OCI-LY7 (cell line): ENCODE measurements at regions not wholly inside any gene's neighbourhood (a gene's known extent, or its start where the extent isn't known, plus 50 kb on each side); places are given as distances from the start of the nearest gene placed in this dataset.

Source experiments
- BruUV-seq: library from RNA; stranded (reverse); fragments of 400-500 nt; replicated peaks from 2 replicates; lab custom pipeline; 2021; lab: Mats Ljungman, UMichigan
- CTCF ChIA-PET: fragments of 300-600 bp; sonication (Branson Sonifier 250); formaldehyde crosslinking; loops from one replicate; lab custom pipeline; 2022; ENCODE audit warnings: antibody characterized with exemption; ENCODE audit not compliant: unreplicated experiment; lab: Charles Lee
- POLR2A ChIA-PET: fragments of 300-600 bp; sonication (Branson Sonifier 250); formaldehyde crosslinking; loops from one replicate; lab custom pipeline; 2022; ENCODE audit warnings: antibody characterized with exemption; lab: Charles Lee
- DNase-seq: peaks from one replicate; pipeline ENCODE4 v3.0.0-alpha.2; 2015; ENCODE audit warnings: low spot score
- H2AFZ ChIP-seq: fragments of 200-600 bp; sonication (generic), shearing (Covaris generic); 2 replicates; pipeline ENCODE4 v1.6.1; 2014; ENCODE audit warnings: mild to moderate bottlenecking, antibody characterized with exemption, low read length, moderate library complexity
- H3K27ac ChIP-seq: fragments of 200-600 bp; sonication (generic); 2 replicates; pipeline ENCODE4 v1.5.1; 2014; ENCODE audit warnings: mixed run types, low read depth, mild to moderate bottlenecking, moderate library complexity, low read length, inconsistent platforms; ENCODE audit not compliant: poor library complexity, severe bottlenecking
- H3K36me3 ChIP-seq: fragments of 200-600 bp; sonication (generic); 2 replicates; pipeline ENCODE4 v1.6.1; 2014; ENCODE audit warnings: mild to moderate bottlenecking, antibody characterized with exemption, low read length, moderate library complexity, mixed read lengths; ENCODE audit not compliant: insufficient read depth
- H3K4me1 ChIP-seq: fragments of 200-600 bp; sonication (generic); 2 replicates; pipeline ENCODE4 v1.5.1; 2014; ENCODE audit warnings: mild to moderate bottlenecking, low read length; ENCODE audit not compliant: insufficient read depth, poor library complexity, severe bottlenecking
- H3K4me2 ChIP-seq: fragments of 200-600 bp; sonication (generic); 2 replicates; pipeline ENCODE4 v1.6.1; 2014; ENCODE audit warnings: mild to moderate bottlenecking, low read length
- H3K4me3 ChIP-seq: fragments of 200-600 bp; sonication (generic); 2 replicates; pipeline ENCODE4 v1.5.1; 2014; ENCODE audit warnings: mild to moderate bottlenecking, low read depth, low read length; ENCODE audit not compliant: poor library complexity, severe bottlenecking
- H3K79me2 ChIP-seq: fragments of 200-600 bp; sonication (generic); 2 replicates; pipeline ENCODE4 v1.6.1; 2016; ENCODE audit warnings: low read depth, mild to moderate bottlenecking, low read length, moderate library complexity, mixed read lengths; ENCODE audit not compliant: insufficient read depth
- H3K9me2 ChIP-seq: fragments of 200-600 bp; sonication (generic); 2 replicates; pipeline ENCODE4 v1.6.1; 2016; ENCODE audit warnings: mild to moderate bottlenecking, low read length, mixed read lengths; ENCODE audit not compliant: insufficient read depth
- H3K9me3 ChIP-seq: fragments of 200-600 bp; sonication (generic); 2 replicates; pipeline ENCODE4 v1.6.1; 2014; ENCODE audit warnings: mild to moderate bottlenecking, mixed run types, low read length, mixed read lengths
- H4K20me1 ChIP-seq: fragments of 200-600 bp; sonication (generic); 2 replicates; pipeline ENCODE4 v1.6.1; 2014; ENCODE audit warnings: mild to moderate bottlenecking, antibody characterized with exemption, low read length, moderate library complexity, mixed read lengths; ENCODE audit not compliant: insufficient read depth
- CTCF ChIP-seq: fragments of 200-600 bp; sonication (generic); conservative IDR thresholded peaks from 2 replicates; pipeline ENCODE4 v1.5.1; 2014; ENCODE audit warnings: mild to moderate bottlenecking, antibody characterized with exemption, low read length, moderate library complexity, mixed read lengths
- EZH2phosphoT487 ChIP-seq: fragments of 200-600 bp; sonication (generic); IDR thresholded peaks from 2 replicates; pipeline ENCODE4 v1.6.1; 2018; ENCODE audit warnings: low read depth, borderline replicate concordance, mild to moderate bottlenecking, mixed run types, antibody characterized with exemption, low read length, moderate library complexity, mixed read lengths
- intact Hi-C: fragments of 100-400 bp; cut with micrococcal nuclease; formaldehyde crosslinking; loops from one replicate; pipeline ENCODE4 v1.10.0; 2022; ENCODE audit not compliant: unreplicated experiment

GRCh38 chr6:45743028-45743615, 272.5 kb downstream of the CLIC5 start:
- CTCF ChIA-PET, result interaction anchor here (0.6 kb wide), 1 partner anchor 329 kb away, joined by 3 read pairs; no protein-coding TSS in a partner anchor
- TF ChIP-seq CTCF (no peak), EZH2phosphoT487 (no peak)
- no TSS peak for BruUV-seq
- Histone ChIP-seq H4K20me1 (no peaks in the 10 kb centered on the region), H3K79me2 (no peaks in the 10 kb centered on the region), H3K9me2 (no peaks in the 10 kb centered on the region), H3K36me3 (no peaks in the 10 kb centered on the region), H3K4me3 (no peak overlapping the region), H3K9me3 (no peaks in the 10 kb centered on the region), H2AFZ (no peak overlapping the region), H3K27ac (no peak overlapping the region), H3K4me1 (peaks cover 8% of the 10 kb centered on the region), H3K4me2 (no peak overlapping the region)
- DNase-seq, result no peak
- intact Hi-C loops, result no loop called here
- POLR2A ChIA-PET, result interaction anchor here (0.6 to 0.9 kb wide), 2 partner anchors 10 to 18 kb away, joined by 3 to 4 read pairs; no protein-coding TSS in a partner anchor

- Histone ChIP-seq H4K20me1 (no peaks in the 10 kb centered on the region), H2AFZ (no peak overlapping the region; the same call in 1 of the 2 replicates), H3K36me3 (no peaks in the 10 kb centered on the region), H3K9me2 (no peaks in the 10 kb centered on the region), H3K4me2 (no peak overlapping the region), H3K79me2 (no peaks in the 10 kb centered on the region), H3K4me3 (no peak overlapping the region), H3K27ac (no peak overlapping the region), H3K9me3 (no peaks in the 10 kb centered on the region), H3K4me1 (peaks cover 8% of the 10 kb centered on the region)
- no TSS peak for BruUV-seq
- POLR2A ChIA-PET, result interaction anchor here (0.6 to 0.7 kb wide), 2 partner anchors 18 to 49 kb away, joined by 3 to 4 read pairs; no protein-coding TSS in a partner anchor
- no peak for DNase-seq
- intact Hi-C loops, result no loop called here
- CTCF ChIA-PET, result interaction anchor here (0.6 kb wide), 1 partner anchor 330 kb away, joined by 3 read pairs; no protein-coding TSS in a partner anchor
- no peak for TF ChIP-seq CTCF
- no peak for TF ChIP-seq EZH2phosphoT487
These were observed 273.1 kb downstream of the CLIC5 start for GRCh38 chr6:45742591-45742990.
